NCI-H2107 treated with DMSO at 0.1 percent for 48 hours (cell line): ENCODE measurements at regions not wholly inside any gene's neighbourhood (a gene's known extent, or its start where the extent isn't known, plus 50 kb on each side); places are given as distances from the start of the nearest gene placed in this dataset.

Source experiments
- DNase-seq: peaks from one replicate; lab custom pipeline; 2025; ENCODE audit not compliant: unreplicated experiment; lab: John Stamatoyannopoulos, UW

DNA sequence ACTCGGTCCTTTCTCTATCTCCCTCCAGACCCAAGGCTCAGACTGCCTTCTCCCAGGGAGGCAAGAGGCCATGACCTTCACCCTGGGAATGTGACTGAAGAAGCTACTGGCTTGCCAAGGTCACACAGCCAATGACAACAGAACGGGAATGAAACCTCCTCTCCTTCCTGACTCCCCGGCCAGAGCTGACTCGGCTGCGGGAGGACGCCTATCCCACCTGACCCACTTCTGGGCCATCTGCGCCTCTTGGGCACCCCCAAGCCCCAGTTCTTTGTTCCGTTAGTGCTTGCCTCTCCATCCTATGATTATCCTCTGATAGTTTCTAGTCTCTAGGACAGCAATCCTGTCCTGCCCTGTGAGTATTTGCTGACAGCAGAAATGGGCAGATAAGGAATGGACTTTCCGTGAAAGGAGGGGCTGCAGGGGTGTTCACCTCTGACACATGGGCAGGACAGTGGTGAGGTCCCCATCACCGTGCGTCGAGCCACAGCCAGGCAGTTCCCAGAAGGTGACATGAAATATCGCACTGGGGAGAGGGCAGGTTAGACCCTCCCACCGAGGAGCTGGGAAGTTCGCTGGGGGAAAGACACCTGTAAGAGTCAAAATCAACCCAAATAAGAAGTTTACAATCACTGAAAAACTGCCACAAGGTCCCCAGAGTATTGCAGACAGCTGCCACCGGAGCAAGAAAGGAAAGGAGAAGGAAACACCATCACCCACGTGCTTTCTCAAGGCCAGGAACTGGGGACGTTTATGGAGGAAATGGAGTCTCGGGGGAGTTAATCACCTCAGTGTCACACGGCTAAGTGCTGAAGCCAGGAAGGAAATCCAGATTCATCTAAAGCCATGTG lies 63.0 kb downstream of the INSIG1 start:
- no peak for DNase-seq

DNA sequence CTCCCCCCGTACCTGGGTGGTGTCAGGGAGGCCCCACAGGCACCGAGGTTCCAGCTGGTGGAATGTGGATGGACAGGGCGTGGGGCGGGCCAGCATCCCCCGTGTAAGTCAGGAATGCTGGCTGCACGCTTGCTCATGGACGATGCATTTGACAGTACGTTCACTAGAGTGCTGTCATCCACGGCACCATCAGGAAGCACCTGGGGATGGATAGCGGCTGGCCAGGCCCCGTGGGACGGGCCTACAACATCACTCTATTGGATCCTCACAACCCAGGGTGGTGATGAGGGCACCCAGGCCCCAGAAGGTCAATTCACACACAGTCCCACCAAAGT lies 63.6 kb downstream of the INSIG1 start:
- DNase-seq, result no peak

DNA sequence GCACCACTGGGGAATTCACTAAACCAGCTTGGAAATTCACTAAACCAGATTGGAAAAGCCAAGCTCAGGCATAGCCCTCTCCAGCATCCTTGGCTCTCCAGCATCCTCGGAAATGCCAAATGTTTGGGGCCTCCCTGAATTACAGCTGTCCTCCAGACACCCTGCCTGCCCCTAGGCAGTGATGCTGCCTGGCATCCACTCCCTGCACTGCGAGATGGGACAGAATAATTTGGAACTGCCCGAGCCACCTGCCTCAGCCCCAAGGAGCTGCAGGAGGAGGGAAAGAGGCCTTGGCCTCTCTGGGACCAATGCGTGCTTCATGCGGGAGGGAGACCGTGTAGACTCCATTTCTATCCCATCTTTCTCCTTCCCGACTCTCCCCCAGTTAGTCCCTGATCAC lies 64.3 kb downstream of the INSIG1 start:
- DNase-seq, result no peak

DNA sequence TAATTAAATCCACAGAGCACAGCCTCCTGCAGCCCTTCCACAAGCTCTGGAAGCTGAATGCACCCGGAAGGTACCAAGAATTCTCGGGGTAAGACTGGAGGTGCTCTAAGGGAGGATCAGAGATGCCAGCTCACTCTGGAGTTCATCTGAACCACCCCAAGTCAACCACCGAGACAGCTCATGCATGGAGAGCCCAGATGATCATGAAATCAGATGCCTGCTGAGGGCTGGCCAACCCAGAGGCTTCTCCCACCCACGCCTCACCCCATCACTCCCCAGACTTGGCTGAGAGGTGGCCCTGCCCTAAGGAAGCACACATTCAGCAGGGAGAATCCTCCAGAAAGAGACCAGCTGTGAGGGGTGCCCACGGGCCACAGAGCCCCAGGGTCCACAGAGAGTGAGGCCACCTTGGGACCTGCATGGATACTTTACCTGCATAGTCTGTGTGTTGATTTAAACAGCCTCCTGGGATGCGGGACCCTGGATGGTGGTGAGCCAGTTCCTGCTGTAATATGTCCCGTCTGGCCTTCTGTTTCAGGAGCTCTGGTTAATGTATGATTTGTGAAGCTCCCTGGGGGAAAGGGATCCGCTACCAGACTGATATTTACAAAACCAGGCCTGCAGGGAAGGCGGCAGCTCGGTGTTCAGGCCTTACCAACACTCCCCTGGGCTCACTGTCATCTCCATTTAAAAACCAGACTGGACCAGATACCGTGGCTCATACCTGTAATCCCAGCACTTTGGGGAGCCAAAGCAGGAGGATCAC lies 64.9 kb downstream of the INSIG1 start:
- no peak for DNase-seq

DNA sequence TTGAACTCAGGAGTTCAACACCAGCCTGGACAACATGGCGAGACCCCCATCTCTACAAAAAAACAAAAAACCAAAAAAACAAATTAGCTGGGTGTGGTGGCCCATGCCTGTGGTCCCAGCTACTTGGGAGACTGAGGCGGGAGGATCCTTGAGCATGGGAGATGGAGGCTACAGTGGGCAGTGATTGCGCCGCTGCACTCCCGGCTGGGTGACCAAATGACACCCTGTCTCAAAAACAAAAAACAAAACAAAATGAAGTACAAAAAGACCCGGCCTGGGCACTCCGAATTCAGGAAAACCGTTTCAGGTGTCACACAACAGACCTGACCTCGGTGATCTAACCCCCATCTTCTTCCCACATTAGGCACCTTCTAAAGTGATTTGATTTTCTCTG lies 65.5 kb downstream of the INSIG1 start:
- no peak for DNase-seq

DNA sequence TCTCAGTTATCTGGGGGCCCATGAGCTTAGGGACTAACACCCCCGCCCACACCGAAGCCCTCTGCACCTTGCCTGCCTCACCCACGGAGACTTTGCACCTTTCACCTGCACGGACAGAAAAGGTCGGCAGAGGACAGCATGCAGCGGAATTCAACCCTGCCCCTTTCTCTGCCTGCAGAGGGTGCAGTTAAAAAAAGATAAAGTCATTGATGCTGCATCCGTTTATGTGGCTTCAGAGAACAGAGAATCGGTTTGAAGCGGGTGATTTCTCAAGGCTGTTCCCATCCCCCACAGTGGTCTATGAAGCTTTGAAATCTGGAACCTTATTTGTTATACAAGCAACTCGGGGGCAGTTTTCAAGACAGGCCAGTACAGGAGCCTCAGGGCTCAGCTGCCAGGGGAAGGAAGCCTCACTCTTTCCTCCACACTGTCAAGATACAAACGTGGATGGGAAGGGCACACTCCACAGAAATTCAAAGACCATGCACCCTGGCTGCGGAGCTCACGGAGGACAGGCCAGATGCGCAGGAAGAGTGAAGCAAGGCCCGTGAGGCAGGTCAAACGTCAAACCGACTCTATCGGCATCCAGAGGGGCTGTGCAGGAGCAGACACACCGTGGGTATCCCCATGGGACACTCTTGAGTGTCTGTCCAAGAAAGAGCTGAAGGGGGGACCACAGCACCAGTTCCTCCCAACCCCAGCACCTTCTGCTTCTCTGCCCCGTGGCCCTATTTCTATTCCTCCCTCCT lies 66.3 kb downstream of the INSIG1 start:
- no peak for DNase-seq

DNA sequence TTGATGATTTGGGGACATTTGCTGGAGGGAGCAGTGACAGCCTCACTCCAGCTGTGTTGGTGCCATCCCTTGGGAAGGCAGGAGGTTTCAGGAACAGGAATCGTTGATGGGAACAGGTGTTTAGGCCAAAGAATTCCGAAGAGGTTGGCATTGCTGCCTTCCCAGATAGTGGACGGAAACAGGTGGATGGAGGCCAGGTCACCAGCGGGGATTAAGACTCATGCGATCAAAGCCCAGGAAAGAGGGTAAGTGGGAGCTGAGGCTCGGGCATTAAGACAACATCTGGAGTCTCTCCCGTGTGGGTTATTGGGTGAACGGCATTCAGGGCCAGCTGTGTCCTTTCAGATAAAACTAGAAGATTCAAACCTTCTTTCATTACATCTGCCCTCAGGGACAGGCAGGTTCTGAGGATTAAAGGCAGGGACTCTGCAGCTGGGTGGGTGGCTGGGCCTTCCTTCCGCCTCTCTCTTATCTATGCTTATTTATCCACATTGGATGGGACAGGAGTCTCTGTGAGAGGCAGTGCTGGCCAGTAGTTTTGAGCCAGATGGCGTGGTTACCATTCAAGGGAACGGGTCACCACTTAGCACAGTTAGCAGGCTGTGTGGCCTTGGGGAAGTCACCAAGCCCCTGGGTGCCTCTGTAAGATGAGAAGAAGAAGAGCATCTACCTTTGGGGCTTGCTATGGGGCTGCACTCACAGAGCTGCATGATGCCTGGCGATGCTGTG lies 67.6 kb downstream of the INSIG1 start:
- no peak for DNase-seq

DNA sequence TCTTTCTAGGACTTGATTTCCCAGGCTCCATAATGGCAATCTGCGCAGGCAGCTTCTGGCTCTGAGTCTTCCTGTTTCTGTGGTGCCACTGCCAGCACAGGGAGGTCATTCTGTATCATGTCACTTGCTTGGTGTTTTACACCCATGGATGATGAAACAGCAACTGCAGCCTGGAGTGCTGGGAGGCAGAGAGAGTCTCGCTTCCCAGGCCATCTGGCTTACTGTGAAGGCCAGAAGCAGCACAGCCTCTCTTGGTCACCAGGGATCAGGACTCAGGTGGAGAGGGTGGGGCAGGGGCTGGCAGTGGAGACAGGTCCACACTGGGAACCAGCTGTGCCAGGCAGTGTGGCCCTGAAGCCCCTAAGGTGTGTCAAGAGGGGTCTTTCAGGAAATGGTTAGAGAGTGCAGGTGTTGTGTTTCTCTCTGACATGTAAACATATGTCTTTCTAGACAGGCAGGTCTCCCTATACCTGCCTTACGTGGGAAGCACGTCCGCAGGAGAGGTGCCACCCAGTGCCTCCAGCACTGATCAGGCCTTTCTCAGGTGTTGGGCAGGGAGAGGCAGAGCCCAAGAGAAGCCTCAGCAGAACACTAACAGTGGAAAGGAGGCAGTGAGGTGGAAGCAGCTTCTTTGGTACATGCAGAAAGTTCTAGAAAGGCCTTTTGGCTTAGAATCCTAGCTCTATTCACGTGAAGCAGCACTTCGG lies 71.4 kb downstream of the INSIG1 start:
- no peak for DNase-seq

DNA sequence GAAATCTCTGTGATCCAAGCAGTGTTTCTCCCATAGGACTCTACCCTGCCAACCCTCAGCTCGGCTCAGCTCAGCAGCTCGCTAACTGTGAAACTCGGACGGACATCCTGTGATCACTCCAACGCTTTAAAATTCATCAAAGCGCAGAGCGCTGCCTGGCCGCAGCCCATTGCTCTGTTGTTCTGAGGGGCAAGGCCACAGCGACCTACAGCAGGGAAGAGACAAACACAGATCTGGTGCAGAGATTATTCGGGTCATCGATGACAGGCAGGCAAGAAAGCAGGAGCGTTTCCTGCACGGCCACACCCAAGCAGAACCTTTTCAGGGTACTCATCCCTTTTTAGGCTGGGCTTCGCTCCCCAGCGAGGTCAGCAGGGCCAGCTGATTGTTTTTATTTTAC lies 72.1 kb downstream of the INSIG1 start:
- no peak for DNase-seq

DNA sequence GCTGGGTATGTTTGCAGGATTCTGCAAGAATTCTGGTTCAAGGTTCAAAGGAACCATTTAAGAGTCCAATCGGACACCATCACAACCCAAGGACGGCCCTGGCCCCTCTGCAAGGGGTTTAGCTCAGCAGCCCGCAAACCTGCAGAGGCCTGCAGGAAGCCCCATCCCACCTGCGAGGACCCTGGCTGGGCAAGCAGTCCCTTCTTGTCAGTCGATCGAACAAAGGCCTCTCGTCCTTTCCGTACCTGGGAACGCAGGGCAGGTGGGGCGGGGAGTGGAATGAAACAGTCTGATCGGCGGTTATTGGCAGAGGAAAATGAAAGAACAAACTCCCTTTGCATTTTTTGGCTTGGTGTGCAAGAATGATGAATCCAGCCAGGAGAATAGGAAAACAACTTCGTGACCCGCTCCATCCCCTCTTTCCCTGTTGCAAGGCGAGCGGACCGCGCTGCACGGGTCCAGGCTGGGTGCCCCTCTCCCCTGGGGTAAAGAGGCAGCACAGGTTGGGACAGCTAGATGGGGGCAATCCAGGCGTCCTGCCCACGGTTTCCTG lies 73.7 kb downstream of the INSIG1 start:
- DNase-seq, result no peak

DNA sequence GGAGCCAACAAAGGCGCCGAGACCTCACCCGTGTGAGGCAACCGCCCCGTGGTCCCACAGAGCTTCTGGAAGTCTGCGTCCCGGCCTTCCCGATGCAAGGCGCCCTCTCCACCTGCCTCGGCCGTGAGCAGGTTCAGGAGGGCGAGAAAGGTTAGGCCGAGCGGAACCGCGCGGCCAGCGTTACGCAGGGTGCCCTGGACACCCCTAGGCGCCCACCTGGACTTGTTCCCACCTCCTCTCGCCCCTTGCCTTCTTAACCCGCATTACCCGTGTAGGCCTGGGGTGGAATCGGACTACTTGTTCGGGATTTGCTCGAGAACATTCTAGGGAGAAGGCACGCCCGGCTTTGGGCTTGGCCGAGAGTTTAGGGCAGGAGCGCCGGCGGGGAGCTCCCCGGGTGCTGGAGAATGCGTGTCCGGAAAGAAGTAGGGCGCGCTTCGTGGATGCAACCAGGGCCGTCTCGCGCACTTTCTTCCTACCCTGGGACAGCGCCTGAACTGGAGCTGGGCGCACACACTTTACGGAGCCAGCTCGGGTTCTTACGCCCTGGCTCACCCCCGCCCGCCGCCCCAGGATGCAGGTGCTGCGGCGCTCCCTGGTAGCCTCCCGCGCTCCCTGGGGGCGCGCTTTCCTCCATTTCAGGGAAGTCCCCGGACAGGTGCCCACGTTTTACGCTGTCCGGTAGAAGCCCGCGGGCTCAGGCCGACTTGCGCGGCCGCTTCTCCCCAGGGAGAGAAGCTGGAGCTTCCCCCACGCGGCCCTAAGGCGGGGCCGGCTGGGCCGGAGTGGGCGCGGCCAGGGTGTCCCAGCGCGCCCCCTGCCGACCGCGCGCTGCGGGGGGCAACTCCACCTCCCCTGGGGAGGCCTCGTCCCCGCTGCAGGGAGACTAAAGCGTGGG lies 74.5 kb downstream of the INSIG1 start:
- no peak for DNase-seq

DNA sequence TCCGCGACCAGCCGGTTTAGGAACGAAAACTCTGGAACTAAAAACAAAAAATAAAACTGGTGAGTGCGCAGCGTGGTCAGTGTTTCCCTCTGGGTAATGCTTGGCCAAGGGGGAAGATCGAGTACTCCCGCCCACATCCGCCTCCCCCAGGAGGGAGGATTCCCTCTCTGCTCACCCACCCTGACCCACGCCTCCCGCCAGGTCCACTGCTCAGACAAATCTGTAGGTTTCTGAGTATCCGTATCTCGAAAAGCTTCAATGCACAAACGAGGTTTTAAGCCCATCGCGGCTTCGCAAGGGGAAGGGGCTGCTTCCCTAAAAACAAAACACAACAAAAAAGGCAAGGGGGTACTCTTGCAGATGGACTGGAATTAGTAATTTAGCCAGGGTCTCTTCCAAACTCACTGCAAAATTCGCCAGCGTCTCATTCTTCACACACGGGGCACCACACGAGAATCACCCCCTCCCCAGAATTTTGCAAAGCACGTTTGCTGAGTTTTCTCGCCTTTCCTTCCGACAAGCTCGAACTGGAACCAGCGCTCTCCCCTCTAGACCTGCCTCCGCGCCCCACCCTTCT lies 75.2 kb downstream of the INSIG1 start:
- no peak for DNase-seq

DNA sequence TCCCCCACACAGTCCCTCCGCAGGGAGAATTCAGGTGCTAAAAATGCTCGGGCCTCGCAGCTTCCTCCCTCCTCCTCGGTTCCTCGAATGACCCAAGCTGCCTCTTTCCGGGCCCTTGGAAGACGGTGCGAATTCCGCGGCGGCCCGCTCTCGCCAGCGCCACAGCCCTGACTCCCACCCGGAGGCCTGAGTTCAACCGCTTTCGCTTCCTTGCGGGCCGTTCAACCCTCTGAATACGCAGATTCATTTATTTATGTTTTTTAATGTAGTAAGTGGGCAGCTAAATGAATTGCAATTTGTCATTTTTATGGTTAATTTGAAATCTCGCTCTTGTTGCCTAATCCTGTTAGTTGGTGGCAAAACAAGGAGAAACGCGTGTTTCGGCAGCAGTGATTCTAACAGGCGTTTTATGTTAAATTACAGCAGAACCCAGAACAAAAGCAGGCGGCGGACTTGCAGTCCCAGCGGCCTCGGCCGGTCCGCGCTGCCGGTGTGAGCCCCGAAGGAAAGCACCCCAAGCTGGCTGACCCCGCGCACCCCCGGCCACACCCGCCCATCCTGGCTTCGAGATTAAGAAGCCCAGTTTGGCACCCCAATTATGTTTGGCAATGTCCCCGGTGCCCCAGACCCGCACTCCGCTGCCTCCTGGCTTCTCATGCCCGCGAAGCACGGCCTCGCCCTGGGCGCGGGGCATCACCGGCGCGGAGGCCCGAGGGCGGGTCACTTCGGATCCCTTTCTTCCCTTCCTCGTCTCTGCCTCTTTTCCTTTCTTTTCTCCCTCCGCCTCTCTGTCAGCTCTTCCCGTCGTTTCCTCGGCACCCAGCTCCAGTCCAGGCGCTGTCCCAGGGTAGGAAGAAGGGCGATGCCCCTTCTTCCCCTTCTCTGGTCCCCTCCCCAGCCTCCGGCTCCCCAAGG lies 75.9 kb downstream of the INSIG1 start:
- DNase-seq, result no peak

DNA sequence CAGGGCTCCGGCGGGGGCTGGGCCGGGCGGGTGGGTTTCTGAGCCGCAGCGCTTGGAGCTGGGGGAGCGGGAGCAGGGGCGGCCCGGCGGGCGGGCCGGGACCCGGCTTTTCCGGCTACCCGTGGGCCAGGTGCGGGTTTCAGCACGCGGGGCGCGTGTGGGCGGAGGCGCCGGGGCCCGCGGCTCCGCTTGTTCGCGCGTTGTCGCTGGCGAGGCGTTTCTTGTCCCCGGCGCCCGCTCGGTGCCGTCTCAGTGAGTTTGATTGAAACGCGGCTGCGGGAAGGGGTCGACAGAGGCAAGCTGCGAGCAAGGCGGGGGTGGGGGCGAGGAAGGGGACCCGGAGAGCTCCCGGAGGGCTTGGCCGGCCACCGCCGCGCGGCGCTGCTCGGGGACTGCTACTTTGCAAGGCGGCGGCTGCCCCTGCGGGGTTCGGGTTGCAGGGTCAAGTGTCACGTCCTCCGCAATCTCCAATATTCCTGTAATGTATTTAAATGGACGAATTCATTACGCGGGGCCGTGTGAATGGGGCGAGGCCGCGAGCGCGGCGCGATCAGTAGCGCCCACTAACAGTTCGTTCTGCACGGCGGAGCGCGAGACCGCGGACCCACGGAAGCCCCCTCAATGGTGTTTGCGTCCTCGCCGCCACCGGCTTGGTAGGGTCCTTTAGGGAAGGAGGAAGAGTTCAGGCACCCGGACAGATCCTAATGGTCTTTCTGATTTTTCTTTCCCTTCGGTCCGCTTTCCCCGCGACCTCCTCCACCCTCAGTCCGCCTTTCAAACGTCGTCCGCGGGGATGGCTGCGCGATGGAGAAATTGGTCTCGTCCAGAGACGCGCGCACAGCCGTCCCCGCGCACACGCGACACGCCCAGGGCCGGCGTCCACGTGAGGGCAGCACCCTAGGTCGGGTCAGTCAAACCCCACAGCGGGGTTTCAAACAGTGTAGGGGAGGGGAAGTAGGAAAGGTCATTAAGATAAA lies 76.9 kb downstream of the INSIG1 start:
- DNase-seq, result no peak

DNA sequence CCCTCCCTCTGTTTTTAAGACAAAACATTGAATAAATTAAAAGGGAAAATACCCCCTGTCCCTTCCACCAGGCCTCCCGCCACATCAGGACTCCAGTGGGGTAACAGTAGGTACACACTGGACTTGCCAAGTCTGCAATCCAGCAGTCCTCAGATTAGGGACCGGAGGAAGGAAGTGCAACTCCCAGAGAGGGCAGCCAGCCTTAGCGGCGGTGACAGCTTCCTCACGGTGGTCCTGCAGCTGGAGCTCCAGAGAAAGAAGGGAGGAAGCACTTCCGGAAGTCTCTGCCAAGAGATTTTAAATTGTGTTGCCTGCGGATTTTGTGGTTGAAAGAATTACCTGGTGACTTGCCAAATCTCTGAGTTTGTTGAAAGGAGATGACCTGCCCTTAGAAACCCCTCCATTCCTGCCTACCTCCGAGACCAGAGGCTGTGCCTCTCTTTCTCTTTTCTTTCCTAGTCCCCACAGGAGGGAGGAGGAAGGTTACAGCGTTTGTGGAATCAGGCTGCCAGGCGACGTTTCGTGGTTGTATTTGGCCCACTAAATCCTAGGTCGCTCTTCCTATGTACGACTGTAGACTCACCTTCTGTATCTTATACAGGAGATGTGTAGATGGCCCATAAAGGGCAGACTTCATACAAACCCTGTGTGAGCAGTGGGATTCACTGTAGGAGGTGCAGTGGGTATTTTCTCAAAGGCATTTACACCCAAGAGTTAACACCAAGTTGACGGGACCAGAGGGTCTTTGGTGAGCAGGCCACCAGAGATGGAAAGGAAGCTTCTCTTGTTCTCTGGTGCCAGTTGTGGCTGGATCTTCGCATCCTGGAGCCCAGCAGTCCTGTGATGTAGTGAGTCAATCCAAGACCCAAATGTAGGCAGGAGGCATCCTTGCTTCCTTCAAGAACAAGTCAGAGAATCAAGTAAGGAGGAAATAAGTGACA lies 77.9 kb downstream of the INSIG1 start:
- no peak for DNase-seq
